Endodermal cell (in vitro differentiated cells): ENCODE measurements at regions not wholly inside any gene's neighbourhood (a gene's known extent, or its start where the extent isn't known, plus 50 kb on each side); places are given as distances from the start of the nearest gene placed in this dataset.

ENCODE experiments used
- DNase-seq: peaks from one replicate; pipeline ENCODE4 v3.0.0-alpha.2; 2017
- H3K27ac ChIP-seq: 2 replicates; pipeline ENCODE4 v1.5.1; 2013; ENCODE audit warnings: mild to moderate bottlenecking, low read depth, low read length, moderate library complexity
- H3K27me3 ChIP-seq: 2 replicates; pipeline ENCODE4 v1.6.1; 2013; ENCODE audit warnings: mild to moderate bottlenecking, low read length, moderate library complexity; ENCODE audit not compliant: insufficient read depth, control insufficient read depth, poor library complexity, severe bottlenecking
- H3K36me3 ChIP-seq: 2 replicates; pipeline ENCODE4 v1.7.0; 2013; ENCODE audit warnings: mild to moderate bottlenecking, low read length, moderate library complexity; ENCODE audit not compliant: control insufficient read depth, insufficient read depth
- H3K4me1 ChIP-seq: one replicate; pipeline ENCODE4 v1.7.0; 2013; ENCODE audit warnings: low read length; ENCODE audit not compliant: control insufficient read depth, insufficient read depth
- H3K4me3 ChIP-seq: 2 replicates; pipeline ENCODE4 v1.5.1; 2013; ENCODE audit warnings: mild to moderate bottlenecking, low read length, moderate library complexity
- H3K9ac ChIP-seq: 2 replicates; pipeline ENCODE4 v1.6.1; 2013; ENCODE audit warnings: mild to moderate bottlenecking, low read length, moderate library complexity; ENCODE audit not compliant: poor library complexity, severe bottlenecking; ENCODE audit errors: extremely low read depth
- H3K9me3 ChIP-seq: 2 replicates; pipeline ENCODE4 v1.6.1; 2013; ENCODE audit warnings: mild to moderate bottlenecking, low read length, moderate library complexity; ENCODE audit not compliant: control insufficient read depth
- H3K27ac Mint-ChIP-seq: 2 replicates; pipeline ENCODE4 v1.8.0; 2020; ENCODE audit warnings: mixed read lengths
- H3K27me3 Mint-ChIP-seq: 2 replicates; pipeline ENCODE4 v1.8.0; 2021; ENCODE audit warnings: mild to moderate bottlenecking, mixed read lengths; ENCODE audit not compliant: insufficient read depth
- H3K36me3 Mint-ChIP-seq: 2 replicates; pipeline ENCODE4 v1.8.0; 2020; ENCODE audit warnings: low read depth, mixed read lengths
- H3K4me1 Mint-ChIP-seq: 2 replicates; pipeline ENCODE4 v1.8.0; 2020; ENCODE audit warnings: mixed read lengths
- H3K4me3 Mint-ChIP-seq: 2 replicates; pipeline ENCODE4 v1.8.0; 2020; ENCODE audit warnings: mild to moderate bottlenecking, moderate library complexity, mixed read lengths
- H3K9me3 Mint-ChIP-seq: 2 replicates; pipeline ENCODE4 v1.8.0; 2020; ENCODE audit warnings: mild to moderate bottlenecking, mixed read lengths
- CTCF ChIP-seq: fragments of 200-600 bp; sonication (generic); conservative IDR thresholded peaks from 2 replicates; pipeline ENCODE4 v1.5.0; 2021; ENCODE audit warnings: antibody characterized with exemption, mild to moderate bottlenecking
- WGBS, 2 experiments: methylation state at CpG; one replicate each; pipeline versions ENCODE4 v1.1.5 to v1.1.7; 2013; ENCODE audit warnings: missing lambda C conversion rate in 2 of 2, mixed read lengths in 1 of 2; ENCODE audit not compliant: insufficient coverage in 1 of 2, insufficient read length in 1 of 2; 5-methylcytosine and 5-hydroxymethylcytosine counted together

- H3K4me3 Mint-ChIP-seq, result no peak overlapping the region
- peaks cover 8% of the 10 kb centered on the region for H3K36me3 Mint-ChIP-seq
- no peaks in the 10 kb centered on the region for H3K27me3 ChIP-seq
- H3K27ac ChIP-seq, result no peak overlapping the region
- H3K9ac ChIP-seq, result no peak overlapping the region
- H3K4me1 Mint-ChIP-seq, result no peaks in the 10 kb centered on the region
- H3K27ac Mint-ChIP-seq, result no peak overlapping the region
- no peaks in the 10 kb centered on the region for H3K36me3 ChIP-seq
- no peak overlapping the region for H3K4me3 ChIP-seq
- peaks cover 24% of the 10 kb centered on the region for H3K9me3 ChIP-seq
- H3K9me3 Mint-ChIP-seq, result peaks cover 75% of the 10 kb centered on the region
- DNase-seq, result no peak
- 91 to 100% methylated on average over 2 to 3 of the region's 3 CpGs for WGBS, 2 experiments
- H3K27me3 Mint-ChIP-seq, result no peaks in the 10 kb centered on the region
- TF ChIP-seq CTCF, result no peak
- H3K4me1 ChIP-seq, result no peaks in the 10 kb centered on the region
These were observed 64.0 kb downstream of the EBNA1BP2 start for GRCh38 chr1:43108080-43108479.

GRCh38 chr1:43107664-43108063 lies 64.4 kb downstream of the EBNA1BP2 start:
- Mint-ChIP-seq H3K9me3 (peaks cover 72% of the 10 kb centered on the region), H3K27ac (no peak overlapping the region)

GRCh38 chr1:43104027-43104763 lies 67.9 kb downstream of the EBNA1BP2 start:
- peaks cover 49% of the 10 kb centered on the region for H3K9me3 Mint-ChIP-seq
- H3K36me3 Mint-ChIP-seq, result peaks cover 8% of the 10 kb centered on the region
- Histone ChIP-seq H3K9me3 (peaks cover 17% of the 10 kb centered on the region), H3K36me3 (no peaks in the 10 kb centered on the region), H3K4me3 (no peak overlapping the region), H3K27ac (no peak overlapping the region), H3K27me3 (no peaks in the 10 kb centered on the region), H3K9ac (no peak overlapping the region), H3K4me1 (no peaks in the 10 kb centered on the region)
- H3K27me3 Mint-ChIP-seq, result no peaks in the 10 kb centered on the region
- 92 to 100% methylated on average over 1 to 3 of the region's 3 CpGs for WGBS, 2 experiments
- TF ChIP-seq CTCF, result no peak
- H3K4me1 Mint-ChIP-seq, result peaks cover 2% of the 10 kb centered on the region
- no peak overlapping the region for H3K27ac Mint-ChIP-seq
- H3K4me3 Mint-ChIP-seq, result no peak overlapping the region
- no peak for DNase-seq

More at GRCh38 chr1:43107664-43108063, 64.4 kb downstream of the EBNA1BP2 start:
- Histone ChIP-seq H3K27me3 (no peaks in the 10 kb centered on the region), H3K27ac (no peak overlapping the region), H3K9ac (no peak overlapping the region), H3K9me3 (peaks cover 24% of the 10 kb centered on the region), H3K4me3 (no peak overlapping the region), H3K36me3 (no peaks in the 10 kb centered on the region), H3K4me1 (no peaks in the 10 kb centered on the region)
- Mint-ChIP-seq H3K36me3 (peaks cover 8% of the 10 kb centered on the region), H3K4me3 (no peak overlapping the region), H3K4me1 (no peaks in the 10 kb centered on the region), H3K27me3 (no peaks in the 10 kb centered on the region)
- DNase-seq, result no peak
- TF ChIP-seq CTCF, result no peak
- WGBS, 2 experiments, result 92% methylated on average over 19 of the region's 19 CpGs; no CpG with 5 or more reads in 1 of the 2 experiments
